ENCODE measurements at regions not wholly inside any gene's neighbourhood (a gene's known extent, or its start where the extent isn't known, plus 50 kb on each side); places are given as distances from the start of the nearest gene placed in this dataset.

- TF ChIP-seq CTCF (IDR thresholded peaks at IDR 0.05 in 4 of 5, conservative IDR thresholded peaks at IDR 0.05 in 1 of 5) (no peak), POLR2A (IDR thresholded peaks at IDR 0.05) (no peak)
Observed at GRCh38 chr19:28744014-28744413, 468.9 kb downstream of the UQCRFS1 start.

Measured in gastrocnemius medialis (tissue), 4 donors.